ENCODE measurements at regions not wholly inside any gene's neighbourhood (a gene's known extent, or its start where the extent isn't known, plus 50 kb on each side); places are given as distances from the start of the nearest gene placed in this dataset.

DNA sequence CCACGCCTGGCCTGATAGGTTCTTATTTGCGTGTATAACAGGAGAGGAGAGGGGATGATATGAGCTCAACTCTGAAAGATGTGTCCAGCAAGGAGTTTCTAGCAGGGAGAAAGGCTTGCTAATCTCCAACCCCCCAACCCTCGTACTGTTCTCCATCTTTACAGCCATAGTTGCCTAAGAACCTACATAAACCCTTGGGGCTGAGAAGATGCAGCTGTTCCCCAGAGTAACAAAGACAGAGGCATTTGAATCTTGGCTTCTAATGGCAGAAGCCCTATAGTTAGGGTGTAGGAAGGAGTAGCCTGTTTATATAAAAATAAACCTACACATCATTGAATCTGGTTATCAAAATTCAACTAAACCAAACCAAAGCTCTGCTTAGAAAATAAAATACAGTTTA lies 631.4 kb upstream of the SLC35B3 start:
- DNase-seq, result no peak
- Histone ChIP-seq H3K27me3 (replicated peaks in 1 of 7) (no peaks in the 10 kb centered on the region), H3K4me3 (no peak overlapping the region), H3K9me3 (no peaks in the 10 kb centered on the region), H3K36me3 (no peaks in the 10 kb centered on the region), H3K27ac (no peak overlapping the region), H3K4me1 (no peaks in the 10 kb centered on the region)
- TF ChIP-seq POLR2A (IDR thresholded peaks at IDR 0.05) (no peak), POLR2AphosphoS5 (IDR thresholded peaks at IDR 0.05) (no peak)
- TF ChIP-seq, protein P1, sequence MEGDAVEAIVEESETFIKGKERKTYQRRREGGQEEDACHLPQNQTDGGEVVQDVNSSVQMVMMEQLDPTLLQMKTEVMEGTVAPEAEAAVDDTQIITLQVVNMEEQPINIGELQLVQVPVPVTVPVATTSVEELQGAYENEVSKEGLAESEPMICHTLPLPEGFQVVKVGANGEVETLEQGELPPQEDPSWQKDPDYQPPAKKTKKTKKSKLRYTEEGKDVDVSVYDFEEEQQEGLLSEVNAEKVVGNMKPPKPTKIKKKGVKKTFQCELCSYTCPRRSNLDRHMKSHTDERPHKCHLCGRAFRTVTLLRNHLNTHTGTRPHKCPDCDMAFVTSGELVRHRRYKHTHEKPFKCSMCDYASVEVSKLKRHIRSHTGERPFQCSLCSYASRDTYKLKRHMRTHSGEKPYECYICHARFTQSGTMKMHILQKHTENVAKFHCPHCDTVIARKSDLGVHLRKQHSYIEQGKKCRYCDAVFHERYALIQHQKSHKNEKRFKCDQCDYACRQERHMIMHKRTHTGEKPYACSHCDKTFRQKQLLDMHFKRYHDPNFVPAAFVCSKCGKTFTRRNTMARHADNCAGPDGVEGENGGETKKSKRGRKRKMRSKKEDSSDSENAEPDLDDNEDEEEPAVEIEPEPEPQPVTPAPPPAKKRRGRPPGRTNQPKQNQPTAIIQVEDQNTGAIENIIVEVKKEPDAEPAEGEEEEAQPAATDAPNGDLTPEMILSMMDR (IDR thresholded peaks at IDR 0.05 in 8 of 11, conservative IDR thresholded peaks at IDR 0.05 in 3 of 11), result no peak
- intact Hi-C loops (cut with DNase I; ENCODE audit: low total_unique reads), result no loop called here
- WGBS, 5 donors, result 81 to 91% (median 85%) methylated on average over 3 of the region's 3 CpGs

DNA sequence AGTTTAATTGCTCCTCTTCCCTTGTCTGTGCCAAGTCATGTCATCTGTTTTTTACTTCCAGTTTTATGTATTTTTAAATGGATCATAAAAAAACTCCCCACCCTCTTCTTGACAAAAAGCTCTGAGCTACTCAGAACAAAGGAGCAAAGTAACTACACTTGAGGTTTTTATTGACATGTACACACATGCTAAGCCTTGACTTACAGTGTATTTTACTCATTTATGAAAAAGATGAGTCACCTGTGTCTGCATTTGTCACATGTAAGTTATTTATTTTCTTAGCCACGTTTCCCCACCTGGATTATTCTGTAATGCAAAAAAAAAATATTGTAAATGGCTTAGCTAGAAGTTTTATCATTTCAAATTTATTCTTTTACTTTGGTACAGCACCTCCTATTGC lies 628.8 kb upstream of the SLC35B3 start:
- Histone ChIP-seq H3K27me3 (replicated peaks in 1 of 7) (no peaks in the 10 kb centered on the region), H3K9me3 (no peaks in the 10 kb centered on the region), H3K27ac (no peak overlapping the region), H3K36me3 (no peaks in the 10 kb centered on the region), H3K4me3 (no peak overlapping the region), H3K4me1 (no peaks in the 10 kb centered on the region)
- WGBS, 5 donors, result 37 to 63% (median 48%) methylated on average over 1 of the region's 1 CpG
- intact Hi-C loops (cut with DNase I; ENCODE audit: low total_unique reads), result no loop called here
- no peak for DNase-seq
- TF ChIP-seq POLR2A (IDR thresholded peaks at IDR 0.05) (no peak), POLR2AphosphoS5 (IDR thresholded peaks at IDR 0.05) (no peak)
- TF ChIP-seq, protein P1 (IDR thresholded peaks at IDR 0.05 in 8 of 11, conservative IDR thresholded peaks at IDR 0.05 in 3 of 11), result no peak

DNA sequence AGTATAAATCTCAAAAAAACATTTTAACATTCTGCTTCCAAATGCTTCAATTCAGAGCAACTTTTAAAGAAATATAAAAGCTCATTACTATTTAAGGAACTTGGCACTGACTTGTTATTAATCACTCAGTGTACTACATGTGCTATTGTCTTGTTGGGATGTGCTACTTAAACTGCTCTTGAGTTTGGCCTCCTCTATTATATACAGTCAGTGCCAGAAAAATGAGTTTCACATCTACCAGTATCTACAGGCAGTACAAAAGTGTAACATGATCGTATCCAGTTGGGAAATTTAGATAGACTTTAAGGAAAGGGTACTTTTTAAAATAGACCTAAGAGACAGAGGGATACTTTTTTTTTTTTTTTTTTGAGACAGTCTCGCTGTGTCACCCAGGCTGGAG lies 627.3 kb upstream of the SLC35B3 start:
- Histone ChIP-seq H3K36me3 (no peaks in the 10 kb centered on the region), H3K4me1 (no peaks in the 10 kb centered on the region), H3K27me3 (replicated peaks in 1 of 7) (no peaks in the 10 kb centered on the region), H3K9me3 (no peaks in the 10 kb centered on the region), H3K4me3 (no peak overlapping the region), H3K27ac (no peak overlapping the region)
- DNase-seq, result no peak
- 72 to 86% (median 79%) methylated on average over 2 of the region's 2 CpGs for WGBS, 5 donors
- intact Hi-C loops (cut with DNase I; ENCODE audit: low total_unique reads), result no loop called here
- no peak for TF ChIP-seq POLR2A (IDR thresholded peaks at IDR 0.05)
- TF ChIP-seq, protein P1 (IDR thresholded peaks at IDR 0.05 in 8 of 11, conservative IDR thresholded peaks at IDR 0.05 in 3 of 11), result no peak
- no peak for TF ChIP-seq POLR2AphosphoS5 (IDR thresholded peaks at IDR 0.05)

DNA sequence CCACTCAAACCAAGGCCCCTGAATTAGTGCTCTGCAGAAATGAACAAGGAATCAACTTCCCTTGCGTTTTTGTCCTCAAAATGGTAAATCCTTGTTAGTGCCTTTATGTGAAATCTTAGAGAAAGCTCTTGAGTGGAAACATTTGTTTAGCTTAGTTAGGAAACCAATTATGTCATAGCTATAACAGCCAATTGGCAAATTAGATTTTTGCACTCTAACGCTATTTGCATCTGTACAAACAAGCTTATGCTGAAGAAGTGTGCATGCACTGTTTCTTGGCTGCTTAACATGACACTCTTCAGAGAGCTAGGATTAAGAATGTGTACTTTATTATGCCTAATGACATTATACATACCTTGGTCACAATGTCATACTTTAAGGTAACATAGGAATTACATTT lies 622.6 kb upstream of the SLC35B3 start:
- TF ChIP-seq, protein P1 (IDR thresholded peaks at IDR 0.05 in 8 of 11, conservative IDR thresholded peaks at IDR 0.05 in 3 of 11), result no peak
- H3K27me3 ChIP-seq (replicated peaks in 1 of 7), result no peaks in the 10 kb centered on the region
- intact Hi-C loops (cut with DNase I; ENCODE audit: low total_unique reads), result no loop called here
- no peaks in the 10 kb centered on the region for H3K9me3 ChIP-seq
- H3K27ac ChIP-seq, result no peak overlapping the region
- no peak overlapping the region for H3K4me3 ChIP-seq
- no peaks in the 10 kb centered on the region for H3K36me3 ChIP-seq
- WGBS, 5 donors, result 72 to 86% (median 85%) methylated on average over 2 of the region's 2 CpGs
- DNase-seq, result no peak
- H3K4me1 ChIP-seq, result no peaks in the 10 kb centered on the region

Data from spleen (tissue), 11 donors.